Astrocyte (in vitro differentiated cells and primary cell): ENCODE measurements at regions not wholly inside any gene's neighbourhood (a gene's known extent, or its start where the extent isn't known, plus 50 kb on each side); places are given as distances from the start of the nearest gene placed in this dataset.

ENCODE experiments used
- DNase-seq: peaks from one replicate; pipeline ENCODE4 v3.0.0-alpha.2; 2010; ENCODE audit warnings: low read depth
- FAIRE-seq: peaks from 2 replicates; lab custom pipeline; 2011; peaks lifted over from hg19 to GRCh38; lab: Jason Lieb, UNC
- H2AFZ ChIP-seq: 2 replicates; pipeline ENCODE4 v1.6.0; 2012; ENCODE audit warnings: low read depth, low read length, inconsistent platforms
- H3K27ac ChIP-seq: 2 replicates; pipeline ENCODE4 v1.5.1; 2011; ENCODE audit warnings: low read depth, low read length, inconsistent platforms
- H3K27me3 ChIP-seq: 2 replicates; pipeline ENCODE4 v1.6.0; 2011; ENCODE audit warnings: low read length, inconsistent platforms; ENCODE audit not compliant: insufficient read depth
- H3K36me3 ChIP-seq: 2 replicates; pipeline ENCODE4 v1.5.1; 2011; ENCODE audit warnings: low read length, inconsistent platforms; ENCODE audit not compliant: insufficient read depth
- H3K4me1 ChIP-seq: 2 replicates; pipeline ENCODE4 v1.5.1; 2011; ENCODE audit warnings: low read length, inconsistent platforms; ENCODE audit not compliant: insufficient read depth
- H3K4me2 ChIP-seq: 2 replicates; pipeline ENCODE4 v1.6.0; 2012; ENCODE audit warnings: low read length, inconsistent platforms
- H3K4me3 ChIP-seq: 2 replicates; pipeline ENCODE4 v1.5.1; 2011; ENCODE audit warnings: low read depth, mild to moderate bottlenecking, low read length, inconsistent platforms; ENCODE audit not compliant: insufficient read depth
- H3K79me2 ChIP-seq: 2 replicates; pipeline ENCODE4 v1.6.0; 2012; ENCODE audit warnings: mild to moderate bottlenecking, low read length, inconsistent platforms; ENCODE audit not compliant: insufficient read depth
- H3K9ac ChIP-seq: 2 replicates; pipeline ENCODE4 v1.6.0; 2012; ENCODE audit warnings: mild to moderate bottlenecking, low read length, inconsistent platforms
- H3K9me3 ChIP-seq: 2 replicates; pipeline ENCODE4 v1.5.1; 2012; ENCODE audit warnings: low read depth, mild to moderate bottlenecking, low read length, inconsistent platforms; ENCODE audit not compliant: insufficient read depth
- H4K20me1 ChIP-seq: 2 replicates; pipeline ENCODE4 v1.6.0; 2012; ENCODE audit warnings: low read length, inconsistent platforms; ENCODE audit not compliant: insufficient read depth
- H3K27ac Mint-ChIP-seq: one replicate; pipeline ENCODE4 v1.8.0; 2021; ENCODE audit warnings: mild to moderate bottlenecking, mixed read lengths; ENCODE audit not compliant: unreplicated experiment
- H3K27me3 Mint-ChIP-seq: one replicate; pipeline ENCODE4 v1.8.0; 2021; ENCODE audit warnings: low read depth, mixed read lengths; ENCODE audit not compliant: unreplicated experiment
- H3K36me3 Mint-ChIP-seq: one replicate; pipeline ENCODE4 v1.8.0; 2021; ENCODE audit warnings: low read depth, mixed read lengths; ENCODE audit not compliant: unreplicated experiment
- H3K4me1 Mint-ChIP-seq: one replicate; pipeline ENCODE4 v1.8.0; 2021; ENCODE audit warnings: low read depth, mixed read lengths; ENCODE audit not compliant: unreplicated experiment
- H3K4me3 Mint-ChIP-seq: one replicate; pipeline ENCODE4 v1.8.0; 2021; ENCODE audit warnings: mild to moderate bottlenecking, moderate library complexity, mixed read lengths; ENCODE audit not compliant: unreplicated experiment
- H3K9me3 Mint-ChIP-seq: one replicate; pipeline ENCODE4 v1.8.0; 2021; ENCODE audit warnings: mild to moderate bottlenecking, mixed read lengths; ENCODE audit not compliant: unreplicated experiment
- CTCF ChIP-seq: IDR thresholded peaks from 2 replicates; pipeline ENCODE4 v1.5.1; 2011; ENCODE audit warnings: low read depth, mild to moderate bottlenecking, inconsistent platforms, low read length, moderate library complexity; ENCODE audit not compliant: insufficient read depth
- EZH2 ChIP-seq: IDR thresholded peaks from 2 replicates; pipeline ENCODE4 v1.6.1; 2012; ENCODE audit warnings: mild to moderate bottlenecking, low read length, inconsistent platforms; ENCODE audit not compliant: insufficient read depth

- Mint-ChIP-seq H3K36me3 (no peaks in the 10 kb centered on the region), H3K27ac (no peak overlapping the region), H3K4me1 (peaks cover 2% of the 10 kb centered on the region), H3K9me3 (peaks cover 7% of the 10 kb centered on the region), H3K4me3 (no peak overlapping the region), H3K27me3 (no peaks in the 10 kb centered on the region)
- no peak overlapping the region for H3K27ac ChIP-seq
- no peak for FAIRE-seq
- DNase-seq = no peak
- H3K36me3 ChIP-seq = no peaks in the 10 kb centered on the region
- H3K9me3 ChIP-seq = no peaks in the 10 kb centered on the region
- H4K20me1 ChIP-seq = no peaks in the 10 kb centered on the region
- H3K27me3 ChIP-seq = no peaks in the 10 kb centered on the region
- no peaks in the 10 kb centered on the region for H3K4me1 ChIP-seq
- H2AFZ ChIP-seq = no peak overlapping the region
- TF ChIP-seq CTCF = no peak
- no peak for TF ChIP-seq EZH2
- no peaks in the 10 kb centered on the region for H3K79me2 ChIP-seq
- H3K4me2 ChIP-seq = no peak overlapping the region
- no peak overlapping the region for H3K4me3 ChIP-seq
- H3K9ac ChIP-seq = no peak overlapping the region
Measured at GRCh38 chr17:71063127-71063526, 893.8 kb downstream of the KCNJ2 start.

GRCh38 chr17:71063559-71063958 lies 894.2 kb downstream of the KCNJ2 start:
- Mint-ChIP-seq H3K27ac (no peak overlapping the region), H3K36me3 (no peaks in the 10 kb centered on the region), H3K4me3 (no peak overlapping the region), H3K4me1 (peaks cover 6% of the 10 kb centered on the region), H3K27me3 (no peaks in the 10 kb centered on the region), H3K9me3 (peaks cover 7% of the 10 kb centered on the region)
- Histone ChIP-seq H3K79me2 (no peaks in the 10 kb centered on the region), H3K9ac (no peak overlapping the region), H4K20me1 (no peaks in the 10 kb centered on the region), H3K27ac (no peak overlapping the region), H3K27me3 (no peaks in the 10 kb centered on the region), H3K4me3 (no peak overlapping the region), H3K4me2 (no peak overlapping the region), H3K4me1 (no peaks in the 10 kb centered on the region), H3K9me3 (no peaks in the 10 kb centered on the region), H2AFZ (no peak overlapping the region), H3K36me3 (no peaks in the 10 kb centered on the region)
- no peak for FAIRE-seq
- no peak for TF ChIP-seq EZH2
- no peak for TF ChIP-seq CTCF
- DNase-seq = no peak

GRCh38 chr17:71067669-71068407 lies 898.5 kb downstream of the KCNJ2 start:
- DNase-seq (no peak), FAIRE-seq (no peak)
- no peak overlapping the region for H3K9ac ChIP-seq
- Mint-ChIP-seq H3K36me3 (no peaks in the 10 kb centered on the region), H3K27ac (peak overlapping the region; percentile 2), H3K4me3 (no peak overlapping the region), H3K27me3 (no peaks in the 10 kb centered on the region), H3K9me3 (no peaks in the 10 kb centered on the region), H3K4me1 (peaks cover 19% of the 10 kb centered on the region)
- H3K27me3 ChIP-seq = no peaks in the 10 kb centered on the region
- peaks cover 8% of the 10 kb centered on the region for H3K4me1 ChIP-seq
- no peak overlapping the region for H3K27ac ChIP-seq
- H4K20me1 ChIP-seq = no peaks in the 10 kb centered on the region
- no peaks in the 10 kb centered on the region for H3K9me3 ChIP-seq
- H3K4me3 ChIP-seq = no peak overlapping the region
- no peaks in the 10 kb centered on the region for H3K79me2 ChIP-seq
- no peaks in the 10 kb centered on the region for H3K36me3 ChIP-seq
- H2AFZ ChIP-seq = no peak overlapping the region
- TF ChIP-seq EZH2 (no peak), CTCF (no peak)
- H3K4me2 ChIP-seq = no peak overlapping the region
